ENCODE measurements at regions not wholly inside any gene's neighbourhood (a gene's known extent, or its start where the extent isn't known, plus 50 kb on each side); places are given as distances from the start of the nearest gene placed in this dataset.

- TF ChIP-seq CTCF (IDR thresholded peaks at IDR 0.05), result no peak
- no peak for TF ChIP-seq TCF12 (IDR thresholded peaks at IDR 0.05)
- no peak for TF ChIP-seq IRF3 (IDR thresholded peaks at IDR 0.05; ENCODE audit: low read depth, low read length)
- TF ChIP-seq FOSL2 (IDR thresholded peaks at IDR 0.05; ENCODE audit: borderline replicate concordance, low read depth), result no peak
- no peak for TF ChIP-seq CHD2 (IDR thresholded peaks at IDR 0.05; ENCODE audit: low read length, partially characterized antibody)
- no peak for TF ChIP-seq RXRA (IDR thresholded peaks at IDR 0.05; ENCODE audit: borderline replicate concordance, low read depth)
- no peak for TF ChIP-seq POLR2AphosphoS5 (IDR thresholded peaks at IDR 0.05; ENCODE audit: low read depth, low read length)
- TF ChIP-seq MAX (IDR thresholded peaks at IDR 0.05; ENCODE audit: low read depth), result no peak
- TF ChIP-seq GABPA (IDR thresholded peaks at IDR 0.05; ENCODE audit: low read depth), result no peak
- TF ChIP-seq SIN3A (IDR thresholded peaks at IDR 0.05; ENCODE audit: borderline replicate concordance, low read depth, low read length), result no peak
- TF ChIP-seq RFX5 (IDR thresholded peaks at IDR 0.05; ENCODE audit: low read length), result no peak
- TF ChIP-seq NFIC (IDR thresholded peaks at IDR 0.05; ENCODE audit: borderline replicate concordance), result no peak
- no peak for TF ChIP-seq REST (IDR thresholded peaks at IDR 0.05; ENCODE audit: low read depth, low read length)
These were observed 208.9 kb upstream of the CNTNAP5 start for GRCh38 chr2:123816203-123816602.

All from SK-N-SH (cell line).